PFSK-1 (cell line): ENCODE measurements at regions not wholly inside any gene's neighbourhood (a gene's known extent, or its start where the extent isn't known, plus 50 kb on each side); places are given as distances from the start of the nearest gene placed in this dataset.

Source experiments
- POLR2AphosphoS5 ChIP-seq: IDR thresholded peaks from 2 replicates; pipeline ENCODE4 v1.6.1; 2012; ENCODE audit warnings: low read depth, mild to moderate bottlenecking, control low read depth, low read length, moderate library complexity
- SIN3A ChIP-seq: IDR thresholded peaks from 2 replicates; pipeline ENCODE4 v1.6.1; 2012; ENCODE audit warnings: mild to moderate bottlenecking, low read length, moderate library complexity, borderline replicate concordance; ENCODE audit not compliant: insufficient read depth
- TF ChIP-seq, protein P1 (sequence below), 2 experiments: IDR thresholded peaks; 2 replicates each; pipeline versions ENCODE4 v1.6.1 to v1.8.0; 2011 to 2012; ENCODE audit warnings: low read depth in 2 of 2, low read length in 2 of 2, control low read depth in 1 of 2, inconsistent platforms in 1 of 2, mild to moderate bottlenecking in 1 of 2, moderate library complexity in 1 of 2; ENCODE audit not compliant: insufficient read depth in 1 of 2

DNA sequence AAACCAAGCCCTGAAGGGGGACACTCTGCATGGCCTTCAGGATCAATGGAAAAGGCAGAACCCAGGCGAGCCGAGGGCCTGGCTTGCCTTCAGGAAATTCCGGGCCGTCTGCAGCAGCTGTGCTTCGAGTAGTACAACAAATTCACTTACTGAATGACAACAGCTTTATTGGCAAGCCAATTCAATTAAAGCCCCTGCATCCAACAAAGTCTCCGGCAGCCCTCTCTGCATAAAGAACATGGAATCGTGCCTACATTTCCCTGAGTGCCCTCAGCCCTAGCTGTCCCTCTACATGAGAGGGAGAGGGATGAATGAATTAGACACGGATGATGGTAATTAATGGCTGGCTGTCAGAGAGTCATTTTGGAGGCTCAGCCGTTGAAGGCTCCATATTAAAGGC lies 189.0 kb downstream of the BCL11A start:
- TF ChIP-seq, protein P1, sequence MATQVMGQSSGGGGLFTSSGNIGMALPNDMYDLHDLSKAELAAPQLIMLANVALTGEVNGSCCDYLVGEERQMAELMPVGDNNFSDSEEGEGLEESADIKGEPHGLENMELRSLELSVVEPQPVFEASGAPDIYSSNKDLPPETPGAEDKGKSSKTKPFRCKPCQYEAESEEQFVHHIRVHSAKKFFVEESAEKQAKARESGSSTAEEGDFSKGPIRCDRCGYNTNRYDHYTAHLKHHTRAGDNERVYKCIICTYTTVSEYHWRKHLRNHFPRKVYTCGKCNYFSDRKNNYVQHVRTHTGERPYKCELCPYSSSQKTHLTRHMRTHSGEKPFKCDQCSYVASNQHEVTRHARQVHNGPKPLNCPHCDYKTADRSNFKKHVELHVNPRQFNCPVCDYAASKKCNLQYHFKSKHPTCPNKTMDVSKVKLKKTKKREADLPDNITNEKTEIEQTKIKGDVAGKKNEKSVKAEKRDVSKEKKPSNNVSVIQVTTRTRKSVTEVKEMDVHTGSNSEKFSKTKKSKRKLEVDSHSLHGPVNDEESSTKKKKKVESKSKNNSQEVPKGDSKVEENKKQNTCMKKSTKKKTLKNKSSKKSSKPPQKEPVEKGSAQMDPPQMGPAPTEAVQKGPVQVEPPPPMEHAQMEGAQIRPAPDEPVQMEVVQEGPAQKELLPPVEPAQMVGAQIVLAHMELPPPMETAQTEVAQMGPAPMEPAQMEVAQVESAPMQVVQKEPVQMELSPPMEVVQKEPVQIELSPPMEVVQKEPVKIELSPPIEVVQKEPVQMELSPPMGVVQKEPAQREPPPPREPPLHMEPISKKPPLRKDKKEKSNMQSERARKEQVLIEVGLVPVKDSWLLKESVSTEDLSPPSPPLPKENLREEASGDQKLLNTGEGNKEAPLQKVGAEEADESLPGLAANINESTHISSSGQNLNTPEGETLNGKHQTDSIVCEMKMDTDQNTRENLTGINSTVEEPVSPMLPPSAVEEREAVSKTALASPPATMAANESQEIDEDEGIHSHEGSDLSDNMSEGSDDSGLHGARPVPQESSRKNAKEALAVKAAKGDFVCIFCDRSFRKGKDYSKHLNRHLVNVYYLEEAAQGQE (IDR thresholded peaks at IDR 0.05; ENCODE audit: insufficient read depth in 1 of 2, low read depth in 2 of 2, low read length in 2 of 2) = no peak
- TF ChIP-seq POLR2AphosphoS5 (no peak), SIN3A (no peak)
